ENCODE measurements at regions not wholly inside any gene's neighbourhood (a gene's known extent, or its start where the extent isn't known, plus 50 kb on each side); places are given as distances from the start of the nearest gene placed in this dataset.
"Not testable (repeated sequence)": the region's sequence is repeated elsewhere in the genome, so short reads cannot be mapped to it uniquely, and the experiment has no call there.

DNA sequence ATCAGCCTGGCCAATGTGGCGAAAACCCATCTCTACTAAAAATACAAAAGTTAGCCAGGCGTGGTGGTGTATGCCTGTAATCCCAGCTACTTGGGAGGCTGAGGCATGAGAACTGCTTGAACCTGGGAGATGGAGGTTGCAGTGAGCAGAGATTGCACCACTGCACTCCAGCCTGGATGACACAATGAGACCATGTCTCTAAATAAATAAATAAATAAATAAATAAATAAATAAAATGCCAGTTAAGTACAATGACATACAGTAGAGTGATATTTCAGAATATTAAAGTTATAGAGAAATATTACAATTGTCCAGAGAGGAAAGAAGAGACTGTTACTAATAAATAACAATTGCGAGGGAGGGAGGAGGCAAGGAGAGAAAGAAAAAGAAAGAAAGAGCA lies 199.8 kb upstream of the NREP start:
- TF ChIP-seq TAF1 (IDR thresholded peaks at IDR 0.05; ENCODE audit: borderline replicate concordance, low read depth, low read length); POLR2A (IDR thresholded peaks at IDR 0.05; ENCODE audit: low read depth, low read length); POLR2AphosphoS5 (IDR thresholded peaks at IDR 0.05; ENCODE audit: low read depth, low read length): not testable (repeated sequence)
